ENCODE measurements at regions not wholly inside any gene's neighbourhood (a gene's known extent, or its start where the extent isn't known, plus 50 kb on each side); places are given as distances from the start of the nearest gene placed in this dataset.

- no peak for TF ChIP-seq CTCF (conservative IDR thresholded peaks at IDR 0.05)
- Mint-ChIP-seq H3K27me3 (ENCODE audit: low read depth) (peaks cover 3% of the 10 kb centered on the region), H3K4me1 (no peaks in the 10 kb centered on the region), H3K36me3 (ENCODE audit: low read depth) (no peaks in the 10 kb centered on the region), H3K27ac (ENCODE audit: unreplicated experiment) (no peak overlapping the region), H3K4me3 (no peak overlapping the region), H3K9me3 (no peaks in the 10 kb centered on the region)
- no peak for DNase-seq (ENCODE audit: low read depth, low spot score)
These were observed 81.8 kb downstream of the ANXA1 start for GRCh38 chr9:73233359-73234007.

- Mint-ChIP-seq H3K4me1 (no peaks in the 10 kb centered on the region), H3K4me3 (no peak overlapping the region), H3K9me3 (no peaks in the 10 kb centered on the region), H3K27me3 (ENCODE audit: low read depth) (peaks cover 3% of the 10 kb centered on the region), H3K36me3 (ENCODE audit: low read depth) (no peaks in the 10 kb centered on the region), H3K27ac (ENCODE audit: unreplicated experiment) (no peak overlapping the region)
- no peak for TF ChIP-seq CTCF (conservative IDR thresholded peaks at IDR 0.05)
- no peak for DNase-seq (ENCODE audit: low read depth, low spot score)
These were observed 82.3 kb downstream of the ANXA1 start for GRCh38 chr9:73234008-73234360.

GRCh38 chr9:73237140-73237539, 85.5 kb downstream of the ANXA1 start:
- no peak for TF ChIP-seq CTCF (conservative IDR thresholded peaks at IDR 0.05)
- H3K9me3 Mint-ChIP-seq: no peaks in the 10 kb centered on the region
- H3K4me1 Mint-ChIP-seq: no peaks in the 10 kb centered on the region
- no peaks in the 10 kb centered on the region for H3K27me3 Mint-ChIP-seq (ENCODE audit: low read depth)
- no peak for DNase-seq (ENCODE audit: low read depth, low spot score)
- H3K27ac Mint-ChIP-seq (ENCODE audit: unreplicated experiment): no peak overlapping the region
- H3K4me3 Mint-ChIP-seq: no peak overlapping the region
- H3K36me3 Mint-ChIP-seq (ENCODE audit: low read depth): no peaks in the 10 kb centered on the region

- TF ChIP-seq CTCF (conservative IDR thresholded peaks at IDR 0.05): no peak
- no peaks in the 10 kb centered on the region for H3K27me3 Mint-ChIP-seq (ENCODE audit: low read depth)
- DNase-seq (ENCODE audit: low read depth, low spot score): no peak
- no peaks in the 10 kb centered on the region for H3K4me1 Mint-ChIP-seq
- H3K4me3 Mint-ChIP-seq: no peak overlapping the region
- no peaks in the 10 kb centered on the region for H3K9me3 Mint-ChIP-seq
- no peak overlapping the region for H3K27ac Mint-ChIP-seq (ENCODE audit: unreplicated experiment)
- no peaks in the 10 kb centered on the region for H3K36me3 Mint-ChIP-seq (ENCODE audit: low read depth)
These were observed 88.1 kb downstream of the ANXA1 start for GRCh38 chr9:73239570-73240265.

- Mint-ChIP-seq H3K4me1 (peaks cover 5% of the 10 kb centered on the region), H3K36me3 (ENCODE audit: low read depth) (no peaks in the 10 kb centered on the region), H3K27ac (ENCODE audit: unreplicated experiment) (no peak overlapping the region), H3K9me3 (no peaks in the 10 kb centered on the region), H3K27me3 (ENCODE audit: low read depth) (no peaks in the 10 kb centered on the region), H3K4me3 (no peak overlapping the region)
- no peak for TF ChIP-seq CTCF (conservative IDR thresholded peaks at IDR 0.05)
- no peak for DNase-seq (ENCODE audit: low read depth, low spot score)
These were observed 91.4 kb downstream of the ANXA1 start for GRCh38 chr9:73243078-73243477.

Data from neural crest cell (in vitro differentiated cells).